K562 (cell line): ENCODE measurements at regions not wholly inside any gene's neighbourhood (a gene's known extent, or its start where the extent isn't known, plus 50 kb on each side); places are given as distances from the start of the nearest gene placed in this dataset.

Experiments used
- ATAC-seq: fragments of 200-7000 bp; cut with Tn5 transposase; 3 replicates; pipeline ENCODE4 v1.9.1; 2020; ENCODE audit warnings: moderate library complexity
- BruUV-seq: library from RNA; stranded (reverse); fragments of 400-500 nt; replicated peaks from 2 replicates; lab custom pipeline; 2021; lab: Mats Ljungman, UMichigan
- CTCF ChIA-PET: fragments of 300-600 bp; formaldehyde crosslinking; extraction: SDS; loops from one replicate; lab custom pipeline; 2021; ENCODE audit warnings: low intra/inter-chr PET ratio; lab: Yijun Ruan, JAX
- POLR2A ChIA-PET: fragments of 300-600, 350-650 bp; sonication (Branson Sonifier 250); formaldehyde crosslinking; extraction: SDS; loops from one replicate; lab custom pipeline; 2021; ENCODE audit warnings: antibody characterized with exemption, inconsistent platforms; lab: Yijun Ruan, JAX
- DNase-seq, 4 experiments: peaks; one replicate each; pipeline versions ENCODE4 v3.0.0 to v3.0.0-alpha.2; 2011 to 2018; ENCODE audit warnings: low spot score in 3 of 4, mixed read lengths in 3 of 4; ENCODE audit errors: extremely low read depth in 1 of 4
- FAIRE-seq: peaks from 2 replicates; lab custom pipeline; 2011; peaks lifted over from hg19 to GRCh38; lab: Jason Lieb, UNC
- H2AFZ ChIP-seq: 2 replicates; pipeline ENCODE4 v1.6.0; 2011; ENCODE audit warnings: low read depth, low read length, control low read depth, inconsistent platforms
- H3K27ac ChIP-seq: fragments of 200-600 bp; 3 replicates; pipeline ENCODE4 v1.8.0; 2011; ENCODE audit warnings: low read depth, mild to moderate bottlenecking, control low read depth, inconsistent platforms, low read length, moderate library complexity, mixed read lengths; ENCODE audit errors: extremely low read depth
- H3K27me3 ChIP-seq, 2 experiments: fragments of 300-600 bp in 1 of 2; 2 replicates in 1 of 2; 3 replicates in 1 of 2; pipeline versions ENCODE4 v1.6.0 to v1.8.0; 2011; ENCODE audit warnings: inconsistent platforms in 2 of 2, low read length in 2 of 2, mild to moderate bottlenecking in 1 of 2, mixed read lengths in 1 of 2, moderate library complexity in 1 of 2; ENCODE audit not compliant: control insufficient read depth in 2 of 2, insufficient read depth in 2 of 2
- H3K36me3 ChIP-seq: fragments of 300-600 bp; 3 replicates; pipeline ENCODE4 v1.8.0; 2011; ENCODE audit warnings: mild to moderate bottlenecking, low read length, inconsistent platforms; ENCODE audit not compliant: control insufficient read depth, insufficient read depth
- H3K4me1 ChIP-seq, 2 experiments: fragments of 200-600 bp in 1 of 2; replicated peaks in 1 of 2; 2 replicates in 1 of 2; 3 replicates in 1 of 2; pipeline versions ENCODE4 v1.5.1 to v1.8.0; 2011; ENCODE audit warnings: inconsistent platforms in 2 of 2, low read length in 2 of 2, mild to moderate bottlenecking in 1 of 2, mixed read lengths in 1 of 2, moderate library complexity in 1 of 2; ENCODE audit not compliant: control insufficient read depth in 2 of 2, insufficient read depth in 2 of 2
- H3K4me2 ChIP-seq: 2 replicates; pipeline ENCODE4 v1.6.1; 2011; ENCODE audit warnings: low read length, control low read depth, inconsistent platforms, mixed read lengths; ENCODE audit not compliant: insufficient read depth
- H3K4me3 ChIP-seq: fragments of 200-600 bp; sonication (generic), shearing (Covaris generic); 2 replicates; pipeline ENCODE4 v1.5.1; 2016; ENCODE audit warnings: control low read depth, inconsistent platforms
- H3K79me2 ChIP-seq: fragments of 200-600 bp; 3 replicates; pipeline ENCODE4 v1.8.0; 2011; ENCODE audit warnings: low read length, inconsistent platforms; ENCODE audit not compliant: control insufficient read depth, insufficient read depth
- H3K9ac ChIP-seq, 2 experiments: 2 replicates each; pipeline versions ENCODE4 v1.6.0 to v1.6.1; 2011; ENCODE audit warnings: low read depth in 2 of 2, low read length in 2 of 2, control low read depth in 1 of 2, inconsistent platforms in 1 of 2, mild to moderate bottlenecking in 1 of 2, mixed read lengths in 1 of 2; ENCODE audit not compliant: insufficient read depth in 1 of 2
- H3K9me1 ChIP-seq: one replicate; pipeline ENCODE4 v1.6.0; 2011; ENCODE audit warnings: inconsistent platforms, mild to moderate bottlenecking, low read length, moderate library complexity; ENCODE audit not compliant: control insufficient read depth, insufficient read depth
- H3K9me3 ChIP-seq: replicated peaks from 2 replicates; pipeline ENCODE4 v1.5.1; 2011; ENCODE audit warnings: low read depth, low read length, inconsistent platforms; ENCODE audit not compliant: control insufficient read depth, insufficient read depth
- H4K20me1 ChIP-seq: replicated peaks from 2 replicates; pipeline ENCODE4 v1.6.1; 2011; ENCODE audit warnings: low read length, inconsistent platforms, mixed read lengths; ENCODE audit not compliant: control insufficient read depth, insufficient read depth
- BCOR ChIP-seq: fragments of 450-650 bp; IDR thresholded peaks from 2 replicates; pipeline ENCODE4 v1.6.1; 2016
- CBX3 ChIP-seq, 2 experiments: IDR thresholded peaks; 1 replicate in 1 of 2; 2 replicates in 1 of 2; pipeline ENCODE4 v1.6.1; 2012; ENCODE audit warnings: inconsistent platforms in 2 of 2, low read length in 2 of 2, borderline replicate concordance in 1 of 2, control low read depth in 1 of 2
- CHD4 ChIP-seq: fragments of 200-600 bp; sonication (generic); IDR thresholded peaks from 3 replicates; pipeline ENCODE4 v1.6.1; 2012; ENCODE audit warnings: low read depth, mild to moderate bottlenecking, mixed read lengths, low read length, inconsistent platforms; ENCODE audit not compliant: insufficient read depth, insufficient replicate concordance, poor library complexity, severe bottlenecking
- MEIS2 ChIP-seq: fragments of 450-650 bp; IDR thresholded peaks from 2 replicates; pipeline ENCODE4 v1.6.1; 2014; ENCODE audit warnings: mild to moderate bottlenecking; ENCODE audit not compliant: partially characterized antibody
- PCBP1 ChIP-seq: fragments of 200-400 bp; formaldehyde crosslinking; IDR thresholded peaks from 2 replicates; pipeline ENCODE4 v1.6.1; 2018; ENCODE audit warnings: mild to moderate bottlenecking, low read depth, low read length; ENCODE audit not compliant: poor library complexity, severe bottlenecking
- PHF20 ChIP-seq: fragments of 450-650 bp; IDR thresholded peaks from 2 replicates; pipeline ENCODE4 v1.6.1; 2018; ENCODE audit not compliant: partially characterized antibody
- SETDB1 ChIP-seq: IDR thresholded peaks from one replicate; pipeline ENCODE4 v1.6.1; 2012; ENCODE audit warnings: low read length, control low read depth, inconsistent platforms
- SMARCB1 ChIP-seq: IDR thresholded peaks from 2 replicates; pipeline ENCODE4 v1.6.1; 2011; ENCODE audit warnings: improper control_type of control experiment, low read depth; ENCODE audit not compliant: insufficient read length
- XRCC5 ChIP-seq: fragments of 200-400 bp; formaldehyde crosslinking; IDR thresholded peaks from 2 replicates; pipeline ENCODE4 v1.6.1; 2017; ENCODE audit warnings: low read depth, mild to moderate bottlenecking, low read length
- ZFP36 ChIP-seq: fragments of 150-350 bp; IDR thresholded peaks from 2 replicates; pipeline ENCODE4 v1.6.1; 2018; ENCODE audit warnings: low read length, low read depth; ENCODE audit not compliant: partially characterized antibody
- ZNF124 ChIP-seq: sonication (generic); formaldehyde crosslinking; IDR thresholded peaks from 2 replicates; pipeline ENCODE4 v1.8.1; 2022; ENCODE audit warnings: missing genetic modification reagents
- ZNF263 ChIP-seq: sonication (generic); formaldehyde crosslinking; IDR thresholded peaks from 2 replicates; pipeline ENCODE4 v1.8.0; 2022; ENCODE audit warnings: mild to moderate bottlenecking, missing genetic modification reagents, borderline replicate concordance
- ZNF431 ChIP-seq: sonication (generic); formaldehyde crosslinking; IDR thresholded peaks from 2 replicates; pipeline ENCODE4 v1.8.0; 2022; ENCODE audit warnings: mild to moderate bottlenecking, missing genetic modification reagents
- WGBS: fragments of 100-300 bp; shearing (Covaris generic); methylation state at CpG from one replicate; pipeline ENCODE4 v1.1.6; 2016; ENCODE audit warnings: low coverage, mixed read lengths; ENCODE audit not compliant: insufficient coverage; ENCODE audit errors: missing lambda C conversion rate; 5-methylcytosine and 5-hydroxymethylcytosine counted together
- in situ Hi-C: fragments of 300-500 bp; cut with MboI; formaldehyde crosslinking; loops from 4 replicates; pipeline ENCODE4 v1.15.0; 2018; ENCODE audit warnings: inconsistent platforms, mixed read lengths
- intact Hi-C: fragments of 100-400 bp; cut with micrococcal nuclease; formaldehyde crosslinking; loops from 2 replicates; pipeline ENCODE4 v1.14.2; 2022
- TF ChIP-seq, protein P1 (sequence below): fragments of 450-650 bp; IDR thresholded peaks from 2 replicates; pipeline ENCODE4 v1.6.1; 2016
- TF ChIP-seq, protein P2 (sequence below), 2 experiments: IDR thresholded peaks in 1 of 2; conservative IDR thresholded peaks in 1 of 2; 2 replicates each; pipeline ENCODE4 v1.6.1; 2016; ENCODE audit warnings: low read depth in 2 of 2, mild to moderate bottlenecking in 1 of 2, missing compliant biosample characterization in 1 of 2, missing genetic modification characterization in 1 of 2, moderate library complexity in 1 of 2
- TF ChIP-seq, protein P3 (sequence below): fragments of 450-650 bp; IDR thresholded peaks from 2 replicates; pipeline ENCODE4 v1.6.1; 2018; ENCODE audit not compliant: partially characterized antibody

DNA sequence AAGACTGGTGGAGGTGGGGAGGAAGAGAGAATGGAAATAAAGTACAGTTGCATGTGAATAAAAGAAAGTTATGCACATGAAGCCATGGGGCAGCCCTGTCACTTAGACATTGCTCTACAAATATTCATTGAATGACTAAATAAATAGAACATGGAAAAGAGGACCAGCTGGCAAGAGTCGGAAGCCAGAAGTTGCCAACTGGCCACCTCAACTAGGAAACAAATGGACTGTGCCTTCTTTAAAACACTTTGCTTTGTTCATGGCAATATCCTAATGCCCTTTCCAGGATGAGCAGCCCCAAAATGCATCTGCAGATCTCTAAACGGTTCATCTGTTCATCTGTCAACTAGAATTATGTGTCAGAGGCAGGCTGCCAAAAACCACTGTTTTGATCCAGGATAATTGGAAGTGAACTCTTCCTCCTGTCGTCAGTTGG, 157.3 kb downstream of the NOC3L start:
- intact Hi-C loops (no loop called here), in situ Hi-C loops (no loop called here)
- 6% methylated on average over 3 of the region's 3 CpGs for WGBS
- ATAC-seq (no peak), FAIRE-seq (no peak), DNase-seq (no peak)
- ChIA-PET CTCF (no interaction called here), POLR2A (no interaction called here)
- Histone ChIP-seq H3K9me3 (no peaks in the 10 kb centered on the region), H3K9me1 (no peaks in the 10 kb centered on the region), H3K27ac (no peak overlapping the region), H3K9ac (no peak overlapping the region), H2AFZ (no peak overlapping the region), H3K4me2 (no peak overlapping the region), H4K20me1 (no peaks in the 10 kb centered on the region), H3K4me3 (no peak overlapping the region), H3K36me3 (no peaks in the 10 kb centered on the region), H3K4me1 (no peaks in the 10 kb centered on the region; a peak in 1 of 5 replicates), H3K79me2 (no peaks in the 10 kb centered on the region), H3K27me3 (no peaks in the 10 kb centered on the region)
- BruUV-seq, result no TSS peak
- TF ChIP-seq ZFP36 (no peak), XRCC5 (no peak), PCBP1 (no peak), SMARCB1 (no peak), ZNF431 (no peak), ZNF263 (CRISPR knock-in tag) (no peak), CBX3 (IDR thresholded peaks at IDR 0.05; ENCODE audit: borderline replicate concordance in 1 of 2, low read length in 2 of 2) (no peak), MEIS2 (peak; percentile 56), PHF20 (no peak), ZNF124 (CRISPR knock-in tag) (no peak), CHD4 (no peak), SETDB1 (no peak), BCOR (no peak)
- TF ChIP-seq, protein P1, sequence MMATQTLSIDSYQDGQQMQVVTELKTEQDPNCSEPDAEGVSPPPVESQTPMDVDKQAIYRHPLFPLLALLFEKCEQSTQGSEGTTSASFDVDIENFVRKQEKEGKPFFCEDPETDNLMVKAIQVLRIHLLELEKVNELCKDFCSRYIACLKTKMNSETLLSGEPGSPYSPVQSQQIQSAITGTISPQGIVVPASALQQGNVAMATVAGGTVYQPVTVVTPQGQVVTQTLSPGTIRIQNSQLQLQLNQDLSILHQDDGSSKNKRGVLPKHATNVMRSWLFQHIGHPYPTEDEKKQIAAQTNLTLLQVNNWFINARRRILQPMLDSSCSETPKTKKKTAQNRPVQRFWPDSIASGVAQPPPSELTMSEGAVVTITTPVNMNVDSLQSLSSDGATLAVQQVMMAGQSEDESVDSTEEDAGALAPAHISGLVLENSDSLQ, result no peak
- TF ChIP-seq, protein P2, sequence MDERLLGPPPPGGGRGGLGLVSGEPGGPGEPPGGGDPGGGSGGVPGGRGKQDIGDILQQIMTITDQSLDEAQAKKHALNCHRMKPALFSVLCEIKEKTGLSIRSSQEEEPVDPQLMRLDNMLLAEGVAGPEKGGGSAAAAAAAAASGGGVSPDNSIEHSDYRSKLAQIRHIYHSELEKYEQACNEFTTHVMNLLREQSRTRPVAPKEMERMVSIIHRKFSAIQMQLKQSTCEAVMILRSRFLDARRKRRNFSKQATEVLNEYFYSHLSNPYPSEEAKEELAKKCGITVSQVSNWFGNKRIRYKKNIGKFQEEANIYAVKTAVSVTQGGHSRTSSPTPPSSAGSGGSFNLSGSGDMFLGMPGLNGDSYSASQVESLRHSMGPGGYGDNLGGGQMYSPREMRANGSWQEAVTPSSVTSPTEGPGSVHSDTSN (CRISPR knock-in tag; IDR thresholded peaks at IDR 0.05; ENCODE audit: low read depth), result no peak
- TF ChIP-seq, protein P2 (tag; conservative IDR thresholded peaks at IDR 0.05; ENCODE audit: low read depth), result peak; percentile 50; the same call in 1 of the 2 replicates
- TF ChIP-seq, protein P3, sequence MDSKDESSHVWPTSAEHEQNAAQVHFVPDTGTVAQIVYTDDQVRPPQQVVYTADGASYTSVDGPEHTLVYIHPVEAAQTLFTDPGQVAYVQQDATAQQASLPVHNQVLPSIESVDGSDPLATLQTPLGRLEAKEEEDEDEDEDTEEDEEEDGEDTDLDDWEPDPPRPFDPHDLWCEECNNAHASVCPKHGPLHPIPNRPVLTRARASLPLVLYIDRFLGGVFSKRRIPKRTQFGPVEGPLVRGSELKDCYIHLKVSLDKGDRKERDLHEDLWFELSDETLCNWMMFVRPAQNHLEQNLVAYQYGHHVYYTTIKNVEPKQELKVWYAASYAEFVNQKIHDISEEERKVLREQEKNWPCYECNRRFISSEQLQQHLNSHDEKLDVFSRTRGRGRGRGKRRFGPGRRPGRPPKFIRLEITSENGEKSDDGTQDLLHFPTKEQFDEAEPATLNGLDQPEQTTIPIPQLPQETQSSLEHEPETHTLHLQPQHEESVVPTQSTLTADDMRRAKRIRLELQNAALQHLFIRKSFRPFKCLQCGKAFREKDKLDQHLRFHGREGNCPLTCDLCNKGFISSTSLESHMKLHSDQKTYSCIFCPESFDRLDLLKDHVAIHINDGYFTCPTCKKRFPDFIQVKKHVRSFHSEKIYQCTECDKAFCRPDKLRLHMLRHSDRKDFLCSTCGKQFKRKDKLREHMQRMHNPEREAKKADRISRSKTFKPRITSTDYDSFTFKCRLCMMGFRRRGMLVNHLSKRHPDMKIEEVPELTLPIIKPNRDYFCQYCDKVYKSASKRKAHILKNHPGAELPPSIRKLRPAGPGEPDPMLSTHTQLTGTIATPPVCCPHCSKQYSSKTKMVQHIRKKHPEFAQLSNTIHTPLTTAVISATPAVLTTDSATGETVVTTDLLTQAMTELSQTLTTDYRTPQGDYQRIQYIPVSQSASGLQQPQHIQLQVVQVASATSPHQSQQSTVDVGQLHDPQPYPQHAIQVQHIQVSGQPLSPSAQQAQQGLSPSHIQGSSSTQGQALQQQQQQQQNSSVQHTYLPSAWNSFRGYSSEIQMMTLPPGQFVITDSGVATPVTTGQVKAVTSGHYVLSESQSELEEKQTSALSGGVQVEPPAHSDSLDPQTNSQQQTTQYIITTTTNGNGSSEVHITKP, result peak; percentile 59
